ENCODE measurements at regions not wholly inside any gene's neighbourhood (a gene's known extent, or its start where the extent isn't known, plus 50 kb on each side); places are given as distances from the start of the nearest gene placed in this dataset.

DNA sequence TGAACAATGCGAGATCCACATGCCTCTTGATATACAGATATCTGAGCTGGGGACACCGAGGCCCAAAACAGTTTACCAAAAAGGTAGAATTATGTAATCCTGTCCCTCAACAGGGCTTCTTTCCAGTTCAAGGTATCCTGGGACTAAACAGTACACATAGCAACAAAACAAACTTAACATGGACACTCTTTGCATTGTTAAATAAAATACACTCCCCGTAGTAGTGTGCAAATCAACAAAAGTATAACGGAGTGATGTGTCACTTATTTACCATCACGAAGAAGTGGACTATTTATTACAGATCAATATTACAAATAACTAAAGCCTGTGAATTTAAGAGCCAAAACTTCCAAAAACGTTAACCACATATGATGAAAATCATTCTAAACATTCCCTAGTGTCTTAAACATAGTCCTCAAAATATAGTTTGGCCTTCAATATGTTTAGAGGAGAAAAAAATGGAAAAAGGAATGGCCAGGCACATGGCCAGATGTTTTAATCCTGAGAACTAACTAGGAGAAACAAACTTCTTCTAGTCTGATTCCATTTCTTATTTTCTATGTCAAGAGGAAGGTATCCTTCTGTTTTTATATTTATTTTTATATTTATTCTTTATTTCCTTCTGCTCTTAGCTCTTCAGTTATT lies 377.5 kb downstream of the OSR1 start:
- Histone ChIP-seq H3K9me3 (ENCODE audit: low read length) (no peaks in the 10 kb centered on the region), H4K20me1 (ENCODE audit: low read length) (no peaks in the 10 kb centered on the region), H3K4me2 (ENCODE audit: low read length) (no peak overlapping the region), H3K36me3 (ENCODE audit: low read depth, low read length) (no peaks in the 10 kb centered on the region), H3K4me1 (ENCODE audit: insufficient read depth, low read length) (peaks cover 14% of the 10 kb centered on the region), H3K9me2 (replicated peaks; ENCODE audit: low read length) (no peaks in the 10 kb centered on the region), H3K27ac (ENCODE audit: low read length) (no peak overlapping the region), H3K79me2 (ENCODE audit: low read length) (no peaks in the 10 kb centered on the region), H3K27me3 (ENCODE audit: low read length) (no peaks in the 10 kb centered on the region), H3F3A (ENCODE audit: low read length, unreplicated experiment) (no peaks in the 10 kb centered on the region), H2AFZ (ENCODE audit: low read length) (no peak overlapping the region), H3K9ac (ENCODE audit: low read length) (no peak overlapping the region), H3K4me3 (ENCODE audit: low read length) (no peak overlapping the region)
- CTCF ChIA-PET, result interaction anchor here (0.5 kb wide), 1 partner anchor 558 kb away, joined by 3 read pairs; no protein-coding TSS in a partner anchor
- intact Hi-C loops (cut with micrococcal nuclease), result no loop called here
- ATAC-seq (no peak), DNase-seq (no peak)
- POLR2A ChIA-PET (ENCODE audit: unreplicated experiment), result no interaction called here
- no TSS peak for BruUV-seq (replicated peaks)
- TF ChIP-seq EZH2 (IDR thresholded peaks at IDR 0.05; ENCODE audit: low read length, unreplicated experiment) (no peak), EZH2phosphoT487 (IDR thresholded peaks at IDR 0.05; ENCODE audit: borderline replicate concordance, low read length) (no peak)
- TF ChIP-seq, protein P1, sequence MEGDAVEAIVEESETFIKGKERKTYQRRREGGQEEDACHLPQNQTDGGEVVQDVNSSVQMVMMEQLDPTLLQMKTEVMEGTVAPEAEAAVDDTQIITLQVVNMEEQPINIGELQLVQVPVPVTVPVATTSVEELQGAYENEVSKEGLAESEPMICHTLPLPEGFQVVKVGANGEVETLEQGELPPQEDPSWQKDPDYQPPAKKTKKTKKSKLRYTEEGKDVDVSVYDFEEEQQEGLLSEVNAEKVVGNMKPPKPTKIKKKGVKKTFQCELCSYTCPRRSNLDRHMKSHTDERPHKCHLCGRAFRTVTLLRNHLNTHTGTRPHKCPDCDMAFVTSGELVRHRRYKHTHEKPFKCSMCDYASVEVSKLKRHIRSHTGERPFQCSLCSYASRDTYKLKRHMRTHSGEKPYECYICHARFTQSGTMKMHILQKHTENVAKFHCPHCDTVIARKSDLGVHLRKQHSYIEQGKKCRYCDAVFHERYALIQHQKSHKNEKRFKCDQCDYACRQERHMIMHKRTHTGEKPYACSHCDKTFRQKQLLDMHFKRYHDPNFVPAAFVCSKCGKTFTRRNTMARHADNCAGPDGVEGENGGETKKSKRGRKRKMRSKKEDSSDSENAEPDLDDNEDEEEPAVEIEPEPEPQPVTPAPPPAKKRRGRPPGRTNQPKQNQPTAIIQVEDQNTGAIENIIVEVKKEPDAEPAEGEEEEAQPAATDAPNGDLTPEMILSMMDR (conservative IDR thresholded peaks at IDR 0.05; ENCODE audit: low read depth, low read length), result no peak

DNA sequence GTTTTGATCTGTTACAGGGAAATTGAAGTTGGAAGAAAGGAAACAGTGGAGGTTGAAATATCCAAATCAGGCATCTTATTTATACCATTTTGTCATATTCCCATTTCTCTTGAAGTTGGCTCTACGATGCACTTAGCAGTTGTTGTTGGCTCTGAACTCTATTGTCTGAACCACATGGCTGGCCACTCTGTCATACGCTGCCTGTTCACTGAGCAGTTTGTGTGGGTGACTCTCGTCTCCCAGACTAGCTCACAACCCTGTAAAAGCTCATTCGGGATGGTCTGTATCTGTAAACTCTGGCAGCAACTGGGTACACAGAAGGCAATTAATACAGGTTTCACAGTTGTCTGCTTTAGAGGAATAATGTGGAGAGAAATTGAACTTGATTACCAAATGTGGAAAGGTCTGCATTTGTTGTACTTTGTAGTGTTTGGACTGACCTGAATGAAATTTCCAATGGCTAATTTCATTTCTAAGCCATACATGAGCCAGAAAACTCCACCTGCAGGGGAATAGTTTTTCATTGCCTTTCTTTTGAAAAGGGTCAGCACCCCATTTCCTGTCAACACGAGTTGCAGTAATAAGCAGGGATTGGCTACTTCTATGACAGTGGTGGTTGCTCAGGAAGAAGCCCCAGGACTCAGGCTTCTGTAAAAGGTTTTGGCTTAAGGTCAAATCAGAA lies 378.2 kb downstream of the OSR1 start:
- Histone ChIP-seq H3K27ac (ENCODE audit: low read length) (no peak overlapping the region), H3K4me2 (ENCODE audit: low read length) (no peak overlapping the region), H2AFZ (ENCODE audit: low read length) (no peak overlapping the region), H3K79me2 (ENCODE audit: low read length) (no peaks in the 10 kb centered on the region), H3F3A (ENCODE audit: low read length, unreplicated experiment) (no peaks in the 10 kb centered on the region), H4K20me1 (ENCODE audit: low read length) (no peaks in the 10 kb centered on the region), H3K27me3 (ENCODE audit: low read length) (no peaks in the 10 kb centered on the region), H3K4me1 (ENCODE audit: insufficient read depth, low read length) (peaks cover 20% of the 10 kb centered on the region), H3K9ac (ENCODE audit: low read length) (no peak overlapping the region), H3K9me2 (replicated peaks; ENCODE audit: low read length) (no peaks in the 10 kb centered on the region), H3K4me3 (ENCODE audit: low read length) (no peak overlapping the region), H3K9me3 (ENCODE audit: low read length) (no peaks in the 10 kb centered on the region), H3K36me3 (ENCODE audit: low read depth, low read length) (no peaks in the 10 kb centered on the region)
- TF ChIP-seq EZH2 (IDR thresholded peaks at IDR 0.05; ENCODE audit: low read length, unreplicated experiment) (no peak), EZH2phosphoT487 (IDR thresholded peaks at IDR 0.05; ENCODE audit: borderline replicate concordance, low read length) (no peak)
- TF ChIP-seq, protein P1 (conservative IDR thresholded peaks at IDR 0.05; ENCODE audit: low read depth, low read length), result no peak
- intact Hi-C loops (cut with micrococcal nuclease), result no loop called here
- no TSS peak for BruUV-seq (replicated peaks)
- no peak for DNase-seq
- CTCF ChIA-PET, result no interaction called here
- no peak for ATAC-seq
- POLR2A ChIA-PET (ENCODE audit: unreplicated experiment), result no interaction called here

DNA sequence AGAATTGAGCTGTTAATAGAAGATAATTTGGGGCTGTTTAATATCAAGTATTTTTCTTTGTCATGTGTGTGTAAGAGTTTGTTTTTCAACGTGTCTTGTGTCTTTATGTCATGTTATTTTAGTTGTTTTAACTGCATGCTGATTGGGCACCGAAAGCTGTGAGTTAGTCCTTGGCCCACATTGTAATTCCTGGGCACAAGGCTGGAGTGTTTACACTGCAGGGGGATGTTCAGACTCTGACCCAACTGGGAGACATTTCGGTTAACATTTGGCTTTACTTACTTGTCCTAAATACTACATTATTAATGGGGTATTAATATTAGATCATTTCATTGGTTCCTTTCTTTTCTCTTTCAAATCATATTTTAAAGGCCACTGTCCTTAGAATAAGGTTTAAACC lies 381.0 kb downstream of the OSR1 start:
- no peaks in the 10 kb centered on the region for H4K20me1 ChIP-seq (ENCODE audit: low read length)
- H3K9me2 ChIP-seq (replicated peaks; ENCODE audit: low read length), result no peaks in the 10 kb centered on the region
- ATAC-seq (no peak), DNase-seq (no peak)
- no peak overlapping the region for H3K4me2 ChIP-seq (ENCODE audit: low read length)
- no peaks in the 10 kb centered on the region for H3K9me3 ChIP-seq (ENCODE audit: low read length)
- H3K9ac ChIP-seq (ENCODE audit: low read length), result no peak overlapping the region
- no peaks in the 10 kb centered on the region for H3K27me3 ChIP-seq (ENCODE audit: low read length)
- intact Hi-C loops (cut with micrococcal nuclease), result no loop called here
- H3K79me2 ChIP-seq (ENCODE audit: low read length), result no peaks in the 10 kb centered on the region
- H2AFZ ChIP-seq (ENCODE audit: low read length), result no peak overlapping the region
- H3K36me3 ChIP-seq (ENCODE audit: low read depth, low read length), result no peaks in the 10 kb centered on the region
- no peak overlapping the region for H3K4me3 ChIP-seq (ENCODE audit: low read length)
- no peak for TF ChIP-seq EZH2phosphoT487 (IDR thresholded peaks at IDR 0.05; ENCODE audit: borderline replicate concordance, low read length)
- no peak for TF ChIP-seq EZH2 (IDR thresholded peaks at IDR 0.05; ENCODE audit: low read length, unreplicated experiment)
- ChIA-PET CTCF (no interaction called here), POLR2A (ENCODE audit: unreplicated experiment) (no interaction called here)
- no peaks in the 10 kb centered on the region for H3F3A ChIP-seq (ENCODE audit: low read length, unreplicated experiment)
- no TSS peak for BruUV-seq (replicated peaks)
- no peak overlapping the region for H3K27ac ChIP-seq (ENCODE audit: low read length)
- peaks cover 21% of the 10 kb centered on the region for H3K4me1 ChIP-seq (ENCODE audit: insufficient read depth, low read length)
